GM18507 (cell line): ENCODE measurements at regions not wholly inside any gene's neighbourhood (a gene's known extent, or its start where the extent isn't known, plus 50 kb on each side); places are given as distances from the start of the nearest gene placed in this dataset.
"Not testable (repeated sequence)": the region's sequence is repeated elsewhere in the genome, so short reads cannot be mapped to it uniquely, and the experiment has no call there.

Experiments
- DNase-seq: peaks from one replicate; pipeline ENCODE4 v3.0.0; 2011; ENCODE audit warnings: low read depth; ENCODE audit not compliant: insufficient read length; ENCODE audit errors: extremely low spot score
- FAIRE-seq: peaks from 2 replicates; lab custom pipeline; 2011; peaks lifted over from hg19 to GRCh38; lab: Jason Lieb, UNC

- DNase-seq, FAIRE-seq: not testable (repeated sequence)
Measured at GRCh38 chrY:26363442-26363841, 741.5 kb downstream of the CDY1 start.

GRCh38 chrY:26366091-26366490 is 744.2 kb downstream of the CDY1 start:
- FAIRE-seq, DNase-seq: not testable (repeated sequence)

GRCh38 chrY:26372480-26372879 is 750.6 kb downstream of the CDY1 start:
- not testable (repeated sequence) for FAIRE-seq, DNase-seq

- DNase-seq: no peak
- no peak for FAIRE-seq
Measured at GRCh38 chrY:26408671-26409328, 786.9 kb downstream of the CDY1 start.

- FAIRE-seq (no peak), DNase-seq (no peak)
Measured at GRCh38 chrY:26409329-26409712, 787.4 kb downstream of the CDY1 start.
